GM21723 (cell line): ENCODE measurements at regions not wholly inside any gene's neighbourhood (a gene's known extent, or its start where the extent isn't known, plus 50 kb on each side); places are given as distances from the start of the nearest gene placed in this dataset.

Experiments
- ATAC-seq: cut with Tn5 transposase; IDR thresholded peaks from one replicate; pipeline ENCODE4 v1.9.1; 2021; ENCODE audit warnings: mild to moderate bottlenecking, moderate library complexity; ENCODE audit not compliant: unreplicated experiment

GRCh38 chr6:14451594-14452374, 334.2 kb downstream of the CD83 start:
- ATAC-seq = no peak

GRCh38 chr6:14452567-14453527, 335.3 kb downstream of the CD83 start:
- ATAC-seq = no peak

GRCh38 chr6:14453712-14454472, 336.3 kb downstream of the CD83 start:
- ATAC-seq = no peak

- ATAC-seq = no peak
Measured at GRCh38 chr6:14454473-14454775, 336.9 kb downstream of the CD83 start.

DNA sequence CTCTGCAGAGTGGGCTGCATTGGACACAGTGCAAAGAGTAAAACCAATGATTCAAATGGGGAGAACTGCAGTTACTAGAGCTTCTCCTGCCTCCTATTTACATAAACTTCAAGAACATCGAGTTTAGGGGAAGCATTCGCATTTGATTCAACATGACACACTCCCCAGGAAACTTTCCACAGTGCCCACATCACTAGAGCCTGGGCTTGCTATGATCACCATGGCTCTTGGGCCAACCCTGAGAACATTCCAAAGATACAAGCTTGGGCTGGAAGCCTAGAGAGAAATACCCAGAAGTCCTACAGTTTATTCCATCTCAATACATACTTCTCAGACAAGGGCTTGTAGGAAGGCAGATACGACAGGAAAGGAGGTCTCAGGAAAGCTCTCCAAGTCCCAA, 337.9 kb downstream of the CD83 start:
- no peak for ATAC-seq

GRCh38 chr6:14455876-14456648, 338.5 kb downstream of the CD83 start:
- no peak for ATAC-seq

DNA sequence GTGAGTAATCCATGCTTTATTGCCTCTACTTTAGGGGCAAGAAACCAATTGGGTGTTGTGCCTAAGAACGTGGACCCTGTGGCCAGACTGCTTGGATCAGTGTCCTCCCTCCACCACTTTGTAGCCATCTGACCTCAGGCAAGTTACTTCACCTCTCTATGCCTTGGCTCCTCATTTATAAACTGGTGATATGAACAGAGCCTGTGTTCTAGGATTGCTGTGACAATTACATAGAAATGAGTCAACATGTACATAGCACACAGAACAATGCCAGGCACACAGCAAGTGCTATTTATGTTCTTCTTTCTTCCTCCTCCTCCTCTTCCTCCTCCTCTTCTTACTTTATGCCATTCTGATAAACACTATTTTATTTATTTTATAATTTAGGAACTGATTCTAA, 339.4 kb downstream of the CD83 start:
- ATAC-seq = no peak

DNA sequence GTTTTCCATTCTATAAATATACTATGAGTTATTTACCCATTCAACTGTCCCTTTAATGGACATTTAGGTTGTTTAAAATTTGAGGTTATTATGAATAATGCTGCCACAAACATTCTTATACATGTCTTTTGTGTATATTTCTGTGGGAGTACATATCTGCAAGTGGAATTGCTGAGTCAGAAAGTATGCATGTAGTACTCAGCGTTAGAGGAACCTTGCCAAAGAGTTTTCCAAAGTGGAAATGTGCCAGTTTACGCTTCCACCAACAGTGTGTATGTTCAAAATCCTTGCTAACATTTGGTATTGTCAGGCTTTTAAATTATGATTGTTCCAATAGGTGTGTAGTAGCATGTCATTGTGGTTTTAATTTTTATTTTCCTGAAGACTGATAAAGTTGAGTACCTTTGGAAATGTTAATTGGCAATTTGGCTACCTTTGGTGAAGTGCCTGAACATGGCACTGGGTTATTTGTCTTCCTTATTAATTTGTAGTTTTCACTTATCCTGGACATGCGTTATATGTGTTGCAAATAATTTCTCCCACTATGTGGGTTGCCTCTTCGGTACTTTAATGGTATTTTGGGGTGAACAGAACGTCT, 341.2 kb downstream of the CD83 start:
- ATAC-seq = no peak

- ATAC-seq = no peak
Measured at GRCh38 chr6:14459315-14459714, 341.7 kb downstream of the CD83 start.

GRCh38 chr6:14460556-14460955, 343.0 kb downstream of the CD83 start:
- ATAC-seq = no peak

GRCh38 chr6:14462135-14462534, 344.6 kb downstream of the CD83 start:
- ATAC-seq = no peak

- no peak for ATAC-seq
Measured at GRCh38 chr6:14462566-14462965, 345.0 kb downstream of the CD83 start.

DNA sequence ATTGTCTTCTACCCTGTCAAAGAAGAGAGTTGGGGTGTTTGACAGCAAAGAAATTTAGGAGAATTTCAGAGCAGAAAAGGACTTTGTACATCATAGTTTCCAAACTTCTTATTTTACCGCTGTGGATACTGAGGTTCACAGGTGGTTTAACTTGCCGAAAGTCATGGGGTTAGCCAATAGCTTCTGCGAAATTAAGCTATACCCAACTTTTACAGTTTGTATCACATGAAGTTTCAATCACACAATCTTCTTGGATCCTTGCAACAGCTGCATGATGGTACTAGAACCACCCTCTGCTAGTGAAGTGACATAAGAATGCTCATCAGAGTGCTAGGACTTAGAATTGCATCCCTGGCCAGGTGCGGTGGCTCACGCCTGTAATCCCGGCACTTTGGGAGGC, 345.5 kb downstream of the CD83 start:
- ATAC-seq = no peak

DNA sequence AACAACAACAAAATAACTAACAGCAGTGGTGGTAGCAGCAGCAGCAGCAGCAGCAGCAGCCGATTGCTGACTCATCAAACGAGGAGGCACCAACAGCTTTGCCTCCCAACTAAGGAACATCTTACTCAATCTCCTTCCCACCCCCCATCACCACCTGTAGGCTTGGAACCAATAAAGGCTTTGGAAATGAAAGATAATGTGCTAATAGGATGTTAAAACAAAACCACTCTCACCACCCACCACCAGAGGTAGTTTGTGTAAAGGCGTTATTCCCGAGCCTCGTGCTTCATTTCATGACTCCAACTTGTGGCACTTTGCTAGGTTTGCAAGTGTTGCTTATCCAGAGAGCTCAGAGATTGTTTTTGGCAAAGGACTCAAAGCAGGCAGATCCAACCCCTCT, 346.5 kb downstream of the CD83 start:
- ATAC-seq = no peak

GRCh38 chr6:14464716-14465115, 347.1 kb downstream of the CD83 start:
- no peak for ATAC-seq

DNA sequence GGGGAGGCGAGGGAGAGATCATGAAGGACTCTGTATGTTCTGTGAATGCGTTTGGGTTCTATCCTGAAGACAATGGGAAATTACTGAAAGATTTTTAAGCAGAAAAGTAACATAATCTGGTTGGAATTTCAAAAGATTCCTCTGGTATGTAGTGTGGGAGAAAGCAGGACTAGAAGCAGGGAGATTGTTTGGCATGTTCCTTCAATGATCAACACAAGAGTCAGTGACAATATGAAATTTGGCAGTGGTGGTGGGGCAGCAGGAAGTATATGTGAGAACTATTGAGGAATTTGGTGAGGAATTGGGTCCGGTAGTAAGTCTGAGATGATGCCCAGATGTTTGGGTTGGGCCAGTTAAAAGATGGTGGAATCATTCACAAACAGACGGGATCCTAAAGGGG, 348.7 kb downstream of the CD83 start:
- no peak for ATAC-seq

DNA sequence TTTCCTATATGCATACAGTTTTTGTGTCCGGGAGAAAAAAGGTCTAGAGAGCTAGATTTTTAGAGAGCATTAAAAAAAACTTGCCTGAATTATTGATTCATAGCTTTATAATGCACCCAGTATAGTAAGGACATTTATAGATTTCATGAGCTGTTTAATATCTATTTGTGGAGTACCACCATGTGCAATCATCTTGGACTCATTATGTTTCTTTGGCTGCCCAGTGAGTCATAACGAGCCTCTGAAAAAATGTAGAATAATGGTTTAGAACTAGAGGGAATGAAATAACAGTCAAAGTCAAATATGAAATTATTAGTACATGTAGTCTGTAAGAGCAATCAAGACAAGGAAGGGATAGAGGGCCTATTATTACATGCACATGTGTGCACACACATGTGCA, 350.0 kb downstream of the CD83 start:
- no peak for ATAC-seq

DNA sequence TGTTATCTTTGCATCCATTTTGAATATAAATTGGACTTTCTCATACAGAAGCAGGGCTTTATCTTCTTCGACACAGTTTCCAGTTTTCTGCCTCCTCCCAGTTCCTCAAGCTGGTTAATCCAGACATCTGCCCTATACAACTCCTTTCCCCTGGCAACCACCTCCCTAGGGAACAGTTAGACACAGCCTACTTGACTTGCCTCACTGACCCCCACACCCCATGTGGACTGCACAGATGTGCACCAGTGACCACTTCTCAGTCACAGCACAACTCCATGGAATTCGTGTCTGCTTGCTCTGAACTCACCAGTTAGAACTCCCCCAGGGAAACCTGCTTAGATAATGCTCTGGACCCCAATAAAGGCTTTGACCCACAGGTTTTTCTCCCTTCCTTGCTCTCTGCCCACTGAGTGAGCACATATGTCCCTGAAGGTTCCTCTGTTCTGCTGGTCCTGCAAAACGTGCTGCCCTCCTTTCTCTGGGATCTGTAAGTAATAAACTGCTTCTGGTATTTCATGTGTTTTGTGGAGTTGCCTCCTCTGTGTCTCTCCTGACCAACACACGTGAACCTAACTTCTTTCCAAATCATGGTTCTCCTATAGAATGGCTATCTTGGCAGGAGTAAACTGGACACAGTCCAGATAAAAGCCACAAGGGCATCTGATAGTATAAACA, 351.2 kb downstream of the CD83 start:
- no peak for ATAC-seq

GRCh38 chr6:14470101-14470500, 352.5 kb downstream of the CD83 start:
- ATAC-seq = no peak

DNA sequence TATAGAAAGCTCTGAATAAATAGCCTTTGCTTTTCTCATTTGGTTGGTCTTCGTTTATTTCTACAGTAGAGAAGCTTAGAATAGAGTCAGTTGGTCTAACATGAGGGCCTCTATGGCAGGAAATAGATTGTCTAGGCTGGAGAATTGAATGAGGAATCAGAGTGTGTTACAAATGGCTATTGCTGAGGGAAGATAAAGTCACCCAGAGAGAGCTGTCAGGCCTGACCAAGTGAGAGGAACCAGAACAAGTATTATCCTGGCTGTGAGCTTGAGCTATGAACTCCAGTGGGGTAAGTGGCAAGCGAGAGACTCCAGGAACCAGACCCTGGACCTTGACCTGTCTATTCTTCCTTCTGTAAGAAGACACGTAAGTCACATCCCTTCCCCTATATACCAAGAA, 353.1 kb downstream of the CD83 start:
- no peak for ATAC-seq
